Fibroblast of mammary gland (primary cell): ENCODE measurements at regions not wholly inside any gene's neighbourhood (a gene's known extent, or its start where the extent isn't known, plus 50 kb on each side); places are given as distances from the start of the nearest gene placed in this dataset.

Experiments
- DNase-seq: peaks from one replicate; pipeline ENCODE4 v3.0.0-alpha.2; 2010; ENCODE audit warnings: low read depth
- H3K4me3 ChIP-seq: 2 replicates; pipeline ENCODE4 v1.5.1; 2011; ENCODE audit warnings: low read depth, mild to moderate bottlenecking, low read length, moderate library complexity; ENCODE audit not compliant: control insufficient read depth
- TF ChIP-seq, protein P1 (sequence below): conservative IDR thresholded peaks from 2 replicates; pipeline ENCODE4 v1.5.1; 2011; ENCODE audit warnings: low read depth, low read length, inconsistent platforms; ENCODE audit not compliant: control insufficient read depth, insufficient read depth

DNA sequence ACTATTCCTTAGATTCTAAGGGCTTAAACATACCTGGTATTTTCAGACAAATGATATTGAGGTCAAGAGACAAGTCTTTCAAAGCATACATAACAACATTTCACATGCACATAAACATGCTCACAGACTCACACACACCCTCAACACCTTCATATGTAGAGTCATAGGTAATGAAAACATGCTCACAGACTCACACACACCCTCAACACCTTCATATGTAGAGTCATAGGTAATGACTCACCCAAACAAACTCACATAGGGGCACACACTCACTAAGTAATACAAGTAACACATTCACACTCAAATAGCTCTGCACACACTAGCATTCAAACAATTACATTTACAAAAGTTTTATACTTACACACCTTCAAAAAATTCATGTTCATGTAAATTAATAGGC, 975.5 kb downstream of the TMEM121 start:
- TF ChIP-seq, protein P1, sequence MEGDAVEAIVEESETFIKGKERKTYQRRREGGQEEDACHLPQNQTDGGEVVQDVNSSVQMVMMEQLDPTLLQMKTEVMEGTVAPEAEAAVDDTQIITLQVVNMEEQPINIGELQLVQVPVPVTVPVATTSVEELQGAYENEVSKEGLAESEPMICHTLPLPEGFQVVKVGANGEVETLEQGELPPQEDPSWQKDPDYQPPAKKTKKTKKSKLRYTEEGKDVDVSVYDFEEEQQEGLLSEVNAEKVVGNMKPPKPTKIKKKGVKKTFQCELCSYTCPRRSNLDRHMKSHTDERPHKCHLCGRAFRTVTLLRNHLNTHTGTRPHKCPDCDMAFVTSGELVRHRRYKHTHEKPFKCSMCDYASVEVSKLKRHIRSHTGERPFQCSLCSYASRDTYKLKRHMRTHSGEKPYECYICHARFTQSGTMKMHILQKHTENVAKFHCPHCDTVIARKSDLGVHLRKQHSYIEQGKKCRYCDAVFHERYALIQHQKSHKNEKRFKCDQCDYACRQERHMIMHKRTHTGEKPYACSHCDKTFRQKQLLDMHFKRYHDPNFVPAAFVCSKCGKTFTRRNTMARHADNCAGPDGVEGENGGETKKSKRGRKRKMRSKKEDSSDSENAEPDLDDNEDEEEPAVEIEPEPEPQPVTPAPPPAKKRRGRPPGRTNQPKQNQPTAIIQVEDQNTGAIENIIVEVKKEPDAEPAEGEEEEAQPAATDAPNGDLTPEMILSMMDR: no peak
- no peak for DNase-seq
- H3K4me3 ChIP-seq: no peak overlapping the region

DNA sequence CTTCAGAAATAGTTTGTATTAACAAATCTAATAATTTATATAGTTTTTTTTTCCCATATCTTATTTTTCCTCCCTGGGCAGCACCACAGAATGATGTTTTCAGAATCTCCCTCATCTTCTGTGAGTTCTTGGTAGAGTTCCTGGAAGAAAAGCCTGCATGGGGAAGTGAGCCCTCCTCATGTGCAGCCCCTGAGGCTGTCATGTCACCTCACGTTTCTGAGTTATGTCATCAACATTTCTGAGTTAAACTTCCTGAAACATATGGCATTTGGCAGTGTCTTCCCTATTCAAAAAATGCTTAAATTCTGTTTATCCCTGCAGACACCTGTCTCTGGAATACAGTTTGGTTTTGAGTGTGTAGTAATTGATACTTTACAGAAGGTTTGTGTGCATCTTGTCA, 979.0 kb downstream of the TMEM121 start:
- DNase-seq: no peak
- TF ChIP-seq, protein P1: no peak
- H3K4me3 ChIP-seq: no peak overlapping the region

DNA sequence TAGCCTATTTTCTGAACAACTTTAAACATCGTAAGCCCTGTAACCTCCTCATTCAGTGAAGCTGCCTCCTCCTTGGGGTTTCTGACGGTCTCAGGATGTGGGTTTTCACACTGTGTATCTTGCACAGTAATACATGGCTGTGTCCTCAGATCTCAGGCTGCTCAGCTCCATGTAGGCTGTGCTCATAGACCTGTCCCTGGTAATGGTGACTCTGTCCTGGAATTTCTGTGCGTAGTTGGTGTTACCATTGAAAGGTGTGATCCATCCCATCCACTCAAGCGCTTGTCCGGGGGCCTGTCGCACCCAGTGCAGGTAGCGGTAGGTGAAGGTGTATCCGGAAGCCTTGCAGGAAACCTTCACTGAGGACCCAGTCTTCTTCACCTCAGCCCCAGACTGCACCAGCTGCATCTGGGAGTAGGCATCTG, 980.5 kb downstream of the TMEM121 start:
- DNase-seq: no peak
- TF ChIP-seq, protein P1: no peak
- no peak overlapping the region for H3K4me3 ChIP-seq

DNA sequence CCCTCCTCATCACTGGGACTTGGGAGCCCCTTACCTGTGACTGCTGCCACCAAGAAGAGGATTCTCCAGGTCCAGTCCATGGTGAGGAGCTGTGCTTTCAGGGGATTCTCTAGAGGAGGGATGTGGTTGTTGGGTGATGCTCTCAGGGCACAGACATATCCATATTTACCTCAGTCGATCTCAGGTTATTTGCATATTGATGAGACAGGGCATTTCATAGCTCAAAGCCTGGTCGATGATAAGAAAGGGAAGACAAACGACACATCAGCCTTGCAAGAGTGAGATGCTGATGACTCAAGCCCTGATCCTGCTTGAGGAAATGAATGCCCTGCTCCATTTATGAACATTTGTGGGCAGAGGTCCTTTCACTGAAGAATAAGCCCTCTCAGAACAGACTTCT, 981.0 kb downstream of the TMEM121 start:
- H3K4me3 ChIP-seq: no peak overlapping the region
- TF ChIP-seq, protein P1: no peak
- no peak for DNase-seq

DNA sequence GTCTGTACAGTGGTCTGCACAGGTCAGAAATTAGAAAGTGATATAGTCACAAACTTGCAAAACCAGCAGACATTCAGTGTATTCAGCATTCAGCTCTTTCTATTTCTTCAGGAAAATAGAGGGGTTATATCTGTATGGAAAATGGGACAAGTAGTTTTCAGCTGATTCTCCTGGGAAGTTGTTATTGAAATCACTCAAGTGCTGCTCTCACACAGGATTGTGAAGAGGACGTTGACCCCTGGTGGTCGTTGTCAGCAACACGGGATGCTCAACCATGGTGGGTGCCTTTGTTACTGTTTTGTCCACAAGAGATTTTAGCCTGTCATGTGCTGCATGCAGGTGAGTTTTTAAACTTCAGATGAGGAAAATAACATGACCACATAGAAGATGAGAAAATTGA, 981.8 kb downstream of the TMEM121 start:
- no peak for DNase-seq
- no peak overlapping the region for H3K4me3 ChIP-seq
- TF ChIP-seq, protein P1: no peak

DNA sequence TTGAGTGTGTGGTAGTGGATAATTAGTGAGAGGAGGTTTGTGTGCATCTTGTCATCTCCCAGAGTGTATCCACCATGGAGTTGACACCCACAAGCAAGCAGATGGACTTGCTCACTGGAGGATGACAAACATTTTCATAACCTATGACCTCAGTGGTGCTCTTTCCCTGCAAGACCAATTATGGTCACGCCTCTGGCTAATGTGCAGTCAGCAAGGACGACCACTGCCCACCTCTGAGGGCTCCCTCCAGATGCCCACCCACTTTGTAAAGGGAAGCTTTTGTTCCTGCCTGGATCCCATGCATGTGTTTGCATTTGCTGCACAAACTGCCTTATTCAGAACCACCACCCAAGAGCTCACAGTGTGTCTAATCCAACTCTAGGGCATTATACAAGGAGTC, 982.8 kb downstream of the TMEM121 start:
- TF ChIP-seq, protein P1: no peak
- no peak overlapping the region for H3K4me3 ChIP-seq
- DNase-seq: no peak

DNA sequence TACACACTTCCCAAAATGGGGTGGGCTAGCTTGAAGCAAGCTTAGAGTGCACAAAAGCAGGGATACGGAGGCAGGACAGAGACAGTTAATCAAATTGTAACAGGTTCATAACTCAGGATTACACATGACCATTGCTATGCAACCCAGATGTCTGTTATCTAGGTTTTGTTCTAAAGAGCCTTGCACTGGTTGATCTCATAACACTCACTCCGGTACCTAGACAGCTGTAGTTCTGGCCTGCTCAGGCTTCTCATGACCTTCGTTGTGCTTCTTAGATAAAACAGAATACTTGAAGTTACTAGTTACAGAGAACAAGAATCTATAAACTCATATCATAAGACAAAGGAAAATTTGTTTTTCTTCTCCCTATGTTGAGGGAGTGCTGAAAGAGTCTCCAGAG, 983.4 kb downstream of the TMEM121 start:
- H3K4me3 ChIP-seq: no peak overlapping the region
- TF ChIP-seq, protein P1: no peak
- DNase-seq: no peak
